ENCODE measurements at regions not wholly inside any gene's neighbourhood (a gene's known extent, or its start where the extent isn't known, plus 50 kb on each side); places are given as distances from the start of the nearest gene placed in this dataset.
"Not testable (repeated sequence)": the region's sequence is repeated elsewhere in the genome, so short reads cannot be mapped to it uniquely, and the experiment has no call there.

- DNase-seq: no peak
- Histone ChIP-seq H3K27me3 (replicated peaks; ENCODE audit: control insufficient read depth, insufficient read depth, low read length, poor library complexity, severe bottlenecking) (no peaks in the 10 kb centered on the region), H3K9me3 (ENCODE audit: control insufficient read depth, low read length) (no peaks in the 10 kb centered on the region), H3K4me3 (ENCODE audit: insufficient read depth, low read depth, low read length, poor library complexity, severe bottlenecking) (no peak overlapping the region), H3K4me1 (ENCODE audit: control insufficient read depth, insufficient read depth, low read length, poor library complexity, severe bottlenecking) (no peaks in the 10 kb centered on the region), H3K36me3 (ENCODE audit: control insufficient read depth, insufficient read depth, low read length) (no peaks in the 10 kb centered on the region), H3K27ac (ENCODE audit: insufficient read depth, low read length, poor library complexity, severe bottlenecking) (no peak overlapping the region)
These were observed 645.1 kb downstream of the TBC1D22A start for GRCh38 chr22:47407461-47408025.

GRCh38 chr22:47406896-47407295 lies 644.4 kb downstream of the TBC1D22A start:
- Histone ChIP-seq H3K27ac (ENCODE audit: insufficient read depth, low read length, poor library complexity, severe bottlenecking) (no peak overlapping the region), H3K4me1 (ENCODE audit: control insufficient read depth, insufficient read depth, low read length, poor library complexity, severe bottlenecking) (no peaks in the 10 kb centered on the region), H3K9me3 (ENCODE audit: control insufficient read depth, low read length) (no peaks in the 10 kb centered on the region), H3K36me3 (ENCODE audit: control insufficient read depth, insufficient read depth, low read length) (no peaks in the 10 kb centered on the region), H3K27me3 (replicated peaks; ENCODE audit: control insufficient read depth, insufficient read depth, low read length, poor library complexity, severe bottlenecking) (no peaks in the 10 kb centered on the region), H3K4me3 (ENCODE audit: insufficient read depth, low read depth, low read length, poor library complexity, severe bottlenecking) (no peak overlapping the region)
- DNase-seq: no peak

DNA sequence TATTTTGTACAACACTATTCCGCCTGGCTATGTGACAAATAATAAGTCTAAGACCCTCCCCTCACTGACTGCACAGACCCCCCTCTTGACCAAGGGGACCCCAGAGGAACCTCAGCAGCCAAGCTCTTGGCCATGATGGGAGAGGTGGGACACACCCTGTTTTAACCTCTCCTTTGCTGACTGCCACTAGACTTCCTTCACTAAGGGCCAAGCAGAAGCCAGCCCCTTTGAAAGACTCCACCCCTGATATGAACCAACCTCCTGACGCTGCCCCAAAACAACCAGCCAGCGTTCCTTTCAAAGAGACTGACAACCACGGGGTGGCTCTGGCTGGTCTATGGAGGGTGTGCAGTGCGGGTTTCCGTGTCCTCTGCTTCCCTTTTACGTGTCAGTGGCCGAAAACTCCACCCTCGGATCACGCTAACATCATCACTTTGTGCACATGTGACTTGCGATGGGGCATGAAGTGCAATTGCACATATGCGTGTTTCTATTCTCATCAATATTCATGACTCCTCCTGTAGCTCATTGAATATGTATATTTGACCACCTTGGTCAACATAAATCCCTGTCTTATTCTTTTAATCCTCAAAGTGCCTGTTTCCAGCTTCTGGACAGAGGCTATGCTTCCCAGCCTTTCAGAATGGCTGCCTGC lies 643.9 kb downstream of the TBC1D22A start:
- H3K27ac ChIP-seq (ENCODE audit: insufficient read depth, low read length, poor library complexity, severe bottlenecking): no peak overlapping the region

GRCh38 chr22:47405222-47405621 lies 642.8 kb downstream of the TBC1D22A start:
- not testable (repeated sequence) for DNase-seq; H3K4me1 ChIP-seq (ENCODE audit: control insufficient read depth, insufficient read depth, low read length, poor library complexity, severe bottlenecking); H3K27me3 ChIP-seq (replicated peaks; ENCODE audit: control insufficient read depth, insufficient read depth, low read length, poor library complexity, severe bottlenecking); H3K27ac ChIP-seq (ENCODE audit: insufficient read depth, low read length, poor library complexity, severe bottlenecking); H3K36me3 ChIP-seq (ENCODE audit: control insufficient read depth, insufficient read depth, low read length); H3K9me3 ChIP-seq (ENCODE audit: control insufficient read depth, low read length); H3K4me3 ChIP-seq (ENCODE audit: insufficient read depth, low read depth, low read length, poor library complexity, severe bottlenecking)

More for the DNA sequence above, 643.9 kb downstream of the TBC1D22A start:
- Histone ChIP-seq H3K4me1 (ENCODE audit: control insufficient read depth, insufficient read depth, low read length, poor library complexity, severe bottlenecking) (no peaks in the 10 kb centered on the region), H3K4me3 (ENCODE audit: insufficient read depth, low read depth, low read length, poor library complexity, severe bottlenecking) (no peak overlapping the region), H3K27me3 (replicated peaks; ENCODE audit: control insufficient read depth, insufficient read depth, low read length, poor library complexity, severe bottlenecking) (no peaks in the 10 kb centered on the region), H3K9me3 (ENCODE audit: control insufficient read depth, low read length) (no peaks in the 10 kb centered on the region), H3K36me3 (ENCODE audit: control insufficient read depth, insufficient read depth, low read length) (no peaks in the 10 kb centered on the region)
- DNase-seq: no peak

DNA sequence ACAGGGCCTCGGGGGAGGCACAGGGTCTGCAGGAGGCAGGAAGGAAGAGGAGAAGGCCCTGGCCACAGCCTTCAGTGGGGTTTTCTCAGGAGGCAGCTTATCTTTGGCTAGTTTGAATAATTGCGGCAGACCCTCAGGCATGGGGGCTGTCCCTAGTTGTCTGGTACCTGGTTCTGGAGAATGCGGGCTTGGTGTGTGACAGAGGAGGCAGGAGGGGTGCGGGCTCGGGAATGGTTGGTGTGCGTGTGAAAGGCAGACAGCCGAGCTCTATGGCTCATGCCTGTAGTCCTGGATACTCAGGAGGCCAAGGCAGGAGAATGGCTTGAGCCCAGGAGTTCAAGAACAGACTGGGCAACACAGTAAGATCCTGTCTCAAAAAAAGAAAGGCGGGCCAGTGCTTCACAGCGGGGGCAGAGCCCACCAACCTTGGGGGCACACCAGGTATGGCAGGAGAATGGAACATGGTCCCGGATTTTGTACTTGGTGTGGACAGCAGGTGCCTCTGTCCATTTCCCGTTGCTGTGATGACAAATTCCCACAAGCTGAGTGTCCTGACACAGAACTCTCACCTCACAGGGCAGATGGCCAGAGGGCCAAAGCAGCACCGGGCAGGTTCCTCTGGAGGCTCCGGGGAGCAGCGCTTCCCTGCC lies 640.6 kb downstream of the TBC1D22A start:
- H3K36me3 ChIP-seq (ENCODE audit: control insufficient read depth, insufficient read depth, low read length): no peaks in the 10 kb centered on the region
- DNase-seq: no peak
- H3K4me3 ChIP-seq (ENCODE audit: insufficient read depth, low read depth, low read length, poor library complexity, severe bottlenecking): no peak overlapping the region
- no peaks in the 10 kb centered on the region for H3K9me3 ChIP-seq (ENCODE audit: control insufficient read depth, low read length)
- no peaks in the 10 kb centered on the region for H3K4me1 ChIP-seq (ENCODE audit: control insufficient read depth, insufficient read depth, low read length, poor library complexity, severe bottlenecking)
- no peaks in the 10 kb centered on the region for H3K27me3 ChIP-seq (replicated peaks; ENCODE audit: control insufficient read depth, insufficient read depth, low read length, poor library complexity, severe bottlenecking)
- H3K27ac ChIP-seq (ENCODE audit: insufficient read depth, low read length, poor library complexity, severe bottlenecking): no peak overlapping the region

GRCh38 chr22:47401976-47402770 lies 639.7 kb downstream of the TBC1D22A start:
- Histone ChIP-seq H3K27me3 (replicated peaks; ENCODE audit: control insufficient read depth, insufficient read depth, low read length, poor library complexity, severe bottlenecking) (no peaks in the 10 kb centered on the region), H3K4me3 (ENCODE audit: insufficient read depth, low read depth, low read length, poor library complexity, severe bottlenecking) (no peak overlapping the region), H3K27ac (ENCODE audit: insufficient read depth, low read length, poor library complexity, severe bottlenecking) (no peak overlapping the region), H3K36me3 (ENCODE audit: control insufficient read depth, insufficient read depth, low read length) (no peaks in the 10 kb centered on the region), H3K4me1 (ENCODE audit: control insufficient read depth, insufficient read depth, low read length, poor library complexity, severe bottlenecking) (no peaks in the 10 kb centered on the region), H3K9me3 (ENCODE audit: control insufficient read depth, low read length) (no peaks in the 10 kb centered on the region)
- no peak for DNase-seq

DNA sequence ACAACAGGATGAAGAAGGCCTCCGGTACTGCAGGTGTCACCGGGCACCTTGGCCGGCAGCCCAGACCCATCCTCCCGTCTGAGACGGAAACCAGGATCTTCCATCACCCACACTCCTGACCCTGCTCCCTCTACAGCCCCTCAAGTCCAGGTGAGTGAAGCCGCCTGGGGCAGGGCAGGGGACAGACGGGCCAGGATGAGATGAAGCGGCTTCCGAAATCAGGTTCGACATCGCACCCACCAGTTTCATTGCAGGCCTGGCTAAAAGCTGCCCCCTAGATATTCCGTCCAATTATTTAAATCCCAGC lies 639.1 kb downstream of the TBC1D22A start:
- H3K4me1 ChIP-seq (ENCODE audit: control insufficient read depth, insufficient read depth, low read length, poor library complexity, severe bottlenecking): no peaks in the 10 kb centered on the region

GRCh38 chr22:47400701-47401591 lies 638.5 kb downstream of the TBC1D22A start:
- no peak for DNase-seq
- Histone ChIP-seq H3K27ac (ENCODE audit: insufficient read depth, low read length, poor library complexity, severe bottlenecking) (no peak overlapping the region), H3K36me3 (ENCODE audit: control insufficient read depth, insufficient read depth, low read length) (no peaks in the 10 kb centered on the region), H3K4me1 (ENCODE audit: control insufficient read depth, insufficient read depth, low read length, poor library complexity, severe bottlenecking) (no peaks in the 10 kb centered on the region), H3K9me3 (ENCODE audit: control insufficient read depth, low read length) (no peaks in the 10 kb centered on the region), H3K27me3 (replicated peaks; ENCODE audit: control insufficient read depth, insufficient read depth, low read length, poor library complexity, severe bottlenecking) (no peaks in the 10 kb centered on the region), H3K4me3 (ENCODE audit: insufficient read depth, low read depth, low read length, poor library complexity, severe bottlenecking) (no peak overlapping the region)

More for the DNA sequence above, 639.1 kb downstream of the TBC1D22A start:
- Histone ChIP-seq H3K36me3 (ENCODE audit: control insufficient read depth, insufficient read depth, low read length) (no peaks in the 10 kb centered on the region), H3K4me3 (ENCODE audit: insufficient read depth, low read depth, low read length, poor library complexity, severe bottlenecking) (no peak overlapping the region), H3K9me3 (ENCODE audit: control insufficient read depth, low read length) (no peaks in the 10 kb centered on the region), H3K27ac (ENCODE audit: insufficient read depth, low read length, poor library complexity, severe bottlenecking) (no peak overlapping the region), H3K27me3 (replicated peaks; ENCODE audit: control insufficient read depth, insufficient read depth, low read length, poor library complexity, severe bottlenecking) (no peaks in the 10 kb centered on the region)
- DNase-seq: no peak

DNA sequence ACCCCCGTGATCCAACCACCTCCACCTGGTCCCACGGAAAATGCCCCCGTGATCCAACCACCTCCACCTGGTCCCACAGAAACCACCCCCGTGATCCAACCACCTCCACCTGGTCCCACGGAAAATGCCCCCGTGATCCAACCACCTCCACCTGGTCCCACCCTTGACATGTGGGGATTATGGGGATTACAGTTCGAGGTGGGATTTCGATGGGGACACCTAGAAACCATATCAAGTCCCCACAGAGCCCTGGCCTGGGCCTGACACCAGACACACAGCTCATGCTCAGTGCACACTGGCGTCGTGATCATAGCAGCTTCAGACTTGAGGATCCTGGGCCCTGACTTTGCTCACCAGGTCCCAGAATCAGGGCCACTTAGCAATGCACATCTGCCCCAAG lies 637.7 kb downstream of the TBC1D22A start:
- H3K9me3 ChIP-seq (ENCODE audit: control insufficient read depth, low read length); H3K4me3 ChIP-seq (ENCODE audit: insufficient read depth, low read depth, low read length, poor library complexity, severe bottlenecking); H3K4me1 ChIP-seq (ENCODE audit: control insufficient read depth, insufficient read depth, low read length, poor library complexity, severe bottlenecking); H3K36me3 ChIP-seq (ENCODE audit: control insufficient read depth, insufficient read depth, low read length); H3K27me3 ChIP-seq (replicated peaks; ENCODE audit: control insufficient read depth, insufficient read depth, low read length, poor library complexity, severe bottlenecking); H3K27ac ChIP-seq (ENCODE audit: insufficient read depth, low read length, poor library complexity, severe bottlenecking); DNase-seq: not testable (repeated sequence)
